SK-N-SH (cell line): ENCODE measurements at regions not wholly inside any gene's neighbourhood (a gene's known extent, or its start where the extent isn't known, plus 50 kb on each side); places are given as distances from the start of the nearest gene placed in this dataset.

ENCODE experiments used
- CTCF ChIA-PET: fragments of 300-600, 350-600 bp; formaldehyde crosslinking; extraction: SDS; loops from one replicate; lab custom pipeline; 2021; lab: Yijun Ruan, JAX
- POLR2A ChIA-PET: fragments of 350-600 bp; sonication (Branson Sonifier 250); formaldehyde crosslinking; extraction: SDS; loops from one replicate; lab custom pipeline; 2020; ENCODE audit warnings: antibody characterized with exemption, inconsistent platforms; lab: Yijun Ruan, JAX
- DNase-seq: peaks from one replicate; pipeline ENCODE4 v3.0.0; 2012
- H2AFZ ChIP-seq: fragments of 200-600 bp; sonication (generic); 2 replicates; pipeline ENCODE4 v1.8.1; 2016; ENCODE audit warnings: antibody characterized with exemption, mild to moderate bottlenecking, low read depth
- H3F3A ChIP-seq: fragments of 200-600 bp; sonication (generic); replicated peaks from 2 replicates; pipeline ENCODE3; 2016; ENCODE audit warnings: antibody characterized with exemption, mild to moderate bottlenecking; ENCODE audit not compliant: insufficient read depth
- H3K27ac ChIP-seq, 2 experiments: fragments of 200-500 bp in 1 of 2; fragments of 200-600 bp in 1 of 2; sonication (Bioruptor generic) in 1 of 2; sonication (generic), shearing (Covaris generic) in 1 of 2; 2 replicates each; pipeline versions ENCODE4 v1.5.1 to v1.6.1; 2014 to 2016; ENCODE audit warnings: low read depth in 2 of 2, inconsistent platforms in 1 of 2, low read length in 1 of 2, mild to moderate bottlenecking in 1 of 2, mixed read lengths in 1 of 2
- H3K27me3 ChIP-seq: fragments of 200-600 bp; sonication (generic), shearing (Covaris generic); 2 replicates; pipeline ENCODE4 v1.6.1; 2016; ENCODE audit warnings: mixed run types; ENCODE audit not compliant: insufficient read depth
- H3K36me3 ChIP-seq, 2 experiments: fragments of 200-500 bp in 1 of 2; fragments of 200-600 bp in 1 of 2; sonication (Bioruptor generic) in 1 of 2; sonication (generic) in 1 of 2; replicated peaks in 1 of 2; 2 replicates each; pipeline versions ENCODE3 to v1.5.1; 2014 to 2016; ENCODE audit warnings: low read length in 1 of 2, mild to moderate bottlenecking in 1 of 2; ENCODE audit not compliant: insufficient read depth in 2 of 2, control insufficient read depth in 1 of 2
- H3K4me1 ChIP-seq, 2 experiments: fragments of 200-500 bp in 1 of 2; fragments of 200-600 bp in 1 of 2; sonication (Bioruptor generic) in 1 of 2; sonication (generic), shearing (Covaris generic) in 1 of 2; 2 replicates each; pipeline versions ENCODE4 v1.5.1 to v1.6.1; 2014 to 2016; ENCODE audit warnings: low read depth in 1 of 2, low read length in 1 of 2, mixed run types in 1 of 2; ENCODE audit not compliant: insufficient read depth in 2 of 2, control insufficient read depth in 1 of 2
- H3K4me2 ChIP-seq: fragments of 200-600 bp; sonication (generic), shearing (Covaris generic); 2 replicates; pipeline ENCODE4 v1.6.1; 2017; ENCODE audit warnings: mixed run types
- H3K4me3 ChIP-seq, 2 experiments: fragments of 200-500 bp in 1 of 2; fragments of 200-600 bp in 1 of 2; sonication (Bioruptor generic) in 1 of 2; sonication (generic), shearing (Covaris generic) in 1 of 2; 2 replicates each; pipeline versions ENCODE4 v1.5.1 to v1.8.1; 2014 to 2016; ENCODE audit warnings: low read depth in 2 of 2, inconsistent platforms in 1 of 2, low read length in 1 of 2, mild to moderate bottlenecking in 1 of 2, mixed read lengths in 1 of 2, moderate library complexity in 1 of 2
- H3K79me2 ChIP-seq: fragments of 200-600 bp; sonication (generic); 2 replicates; pipeline ENCODE4 v1.8.1; 2017; ENCODE audit warnings: mild to moderate bottlenecking; ENCODE audit not compliant: insufficient read depth
- H3K9ac ChIP-seq: fragments of 200-600 bp; sonication (generic); 2 replicates; pipeline ENCODE4 v1.6.1; 2017; ENCODE audit warnings: mixed run types
- H3K9me2 ChIP-seq: fragments of 200-600 bp; sonication (generic); 2 replicates; pipeline ENCODE4 v1.6.1; 2017; ENCODE audit warnings: mixed run types
- H3K9me3 ChIP-seq: fragments of 200-600 bp; sonication (generic); 2 replicates; pipeline ENCODE4 v1.6.1; 2017; ENCODE audit warnings: mixed run types, mild to moderate bottlenecking, moderate library complexity
- H4K20me1 ChIP-seq: fragments of 200-600 bp; sonication (generic); 2 replicates; pipeline ENCODE4 v1.6.1; 2017; ENCODE audit warnings: mild to moderate bottlenecking, mixed run types; ENCODE audit not compliant: insufficient read depth
- CHD2 ChIP-seq: fragments of 150-350 bp; IDR thresholded peaks from 2 replicates; pipeline ENCODE4 v1.6.1; 2018; ENCODE audit warnings: low read length; ENCODE audit not compliant: partially characterized antibody
- EP300 ChIP-seq, 2 experiments: IDR thresholded peaks; 2 replicates each; pipeline versions ENCODE4 v1.4.0 to v1.6.1; 2012; ENCODE audit warnings: borderline replicate concordance in 1 of 2, low read depth in 1 of 2, low read length in 1 of 2
- EZH2phosphoT487 ChIP-seq: fragments of 200-600 bp; sonication (generic); IDR thresholded peaks from 2 replicates; pipeline ENCODE4 v1.6.1; 2017; ENCODE audit warnings: low read depth, mixed run types, mild to moderate bottlenecking, antibody characterized with exemption, moderate library complexity, borderline replicate concordance
- FOSL2 ChIP-seq: IDR thresholded peaks from 2 replicates; pipeline ENCODE4 v1.4.0; 2012; ENCODE audit warnings: low read depth, mild to moderate bottlenecking, moderate library complexity, borderline replicate concordance
- FOXJ3 ChIP-seq: sonication (generic); formaldehyde crosslinking; IDR thresholded peaks from 2 replicates; pipeline ENCODE4 v1.5.1; 2020; ENCODE audit warnings: mild to moderate bottlenecking, missing genetic modification reagents
- GABPA ChIP-seq: IDR thresholded peaks from 2 replicates; pipeline ENCODE4 v1.4.0; 2012; ENCODE audit warnings: low read depth, mild to moderate bottlenecking
- GATA2 ChIP-seq: sonication (generic); formaldehyde crosslinking; IDR thresholded peaks from 2 replicates; pipeline ENCODE4 v1.5.0; 2020; ENCODE audit warnings: mild to moderate bottlenecking, missing genetic modification reagents
- MEF2A ChIP-seq: IDR thresholded peaks from 2 replicates; pipeline ENCODE4 v1.4.0; 2012; ENCODE audit warnings: low read depth, borderline replicate concordance
- MXI1 ChIP-seq: IDR thresholded peaks from 2 replicates; pipeline ENCODE4 v1.6.1; 2012; ENCODE audit warnings: mild to moderate bottlenecking, low read depth, low read length, improper control_type of control experiment
- NRF1 ChIP-seq: IDR thresholded peaks from 2 replicates; pipeline ENCODE4 v1.6.1; 2012; ENCODE audit warnings: low read depth, mild to moderate bottlenecking, low read length
- PBX3 ChIP-seq: IDR thresholded peaks from 2 replicates; pipeline ENCODE4; 2012
- POLR2AphosphoS5 ChIP-seq: IDR thresholded peaks from 2 replicates; pipeline ENCODE4 v1.6.1; 2012; ENCODE audit warnings: low read depth, low read length
- RCOR1 ChIP-seq: fragments of 150-350 bp; IDR thresholded peaks from 2 replicates; pipeline ENCODE4 v1.6.1; 2017; ENCODE audit warnings: antibody characterized with exemption, low read length
- RFX5 ChIP-seq: IDR thresholded peaks from 2 replicates; pipeline ENCODE4 v1.6.1; 2012; ENCODE audit warnings: mild to moderate bottlenecking, improper control_type of control experiment, low read length
- RXRA ChIP-seq: IDR thresholded peaks from 2 replicates; pipeline ENCODE4 v1.4.0; 2012; ENCODE audit warnings: low read depth, mild to moderate bottlenecking, borderline replicate concordance
- TCF12 ChIP-seq: IDR thresholded peaks from 2 replicates; pipeline ENCODE4 v1.4.0; 2012
- TEAD4 ChIP-seq: IDR thresholded peaks from 2 replicates; pipeline ENCODE4 v1.4.0; 2012; ENCODE audit warnings: mild to moderate bottlenecking, borderline replicate concordance; ENCODE audit not compliant: insufficient read depth
- WGBS: methylation state at CpG from one replicate; pipeline ENCODE4 v1.1.6; 2017; ENCODE audit warnings: low lambda C conversion rate; 5-methylcytosine and 5-hydroxymethylcytosine counted together
- TF ChIP-seq, protein P1 (sequence below): IDR thresholded peaks from 2 replicates; pipeline ENCODE4 v1.4.0; 2012; ENCODE audit warnings: low read depth, borderline replicate concordance
- TF ChIP-seq, protein P2 (sequence below): fragments of 200-600 bp; sonication (generic); IDR thresholded peaks from 2 replicates; pipeline ENCODE4 v1.6.1; 2017; ENCODE audit warnings: antibody characterized with exemption, mild to moderate bottlenecking, moderate library complexity

DNA sequence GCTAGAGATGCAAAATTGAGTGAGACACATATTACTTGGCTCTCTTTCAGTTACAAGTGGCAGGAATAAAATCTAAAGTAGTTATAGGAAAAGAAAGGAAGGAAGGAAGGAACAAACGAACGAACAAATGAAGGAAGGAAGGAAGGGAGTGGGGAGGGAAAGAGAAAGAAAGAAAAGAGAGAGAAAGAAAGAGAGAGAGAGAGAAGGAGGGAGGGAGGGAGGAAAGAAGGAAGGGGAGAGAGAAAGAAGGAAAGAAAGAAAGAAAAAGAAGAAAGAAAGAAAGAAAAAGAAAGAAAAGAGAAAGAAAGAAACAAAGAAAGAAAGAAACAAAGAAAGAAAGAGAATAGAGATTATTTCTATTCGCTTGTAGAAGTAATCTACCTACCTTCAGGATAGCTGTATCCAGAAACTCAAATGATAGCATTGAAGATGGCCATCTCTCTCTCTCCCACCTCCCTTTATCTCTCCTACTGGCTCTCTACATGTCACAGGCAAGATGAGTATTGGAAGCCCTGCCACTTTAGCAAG lies 229.7 kb upstream of the TLE3 start (continued):
- no peak for TF ChIP-seq MXI1
- TF ChIP-seq, protein P1, sequence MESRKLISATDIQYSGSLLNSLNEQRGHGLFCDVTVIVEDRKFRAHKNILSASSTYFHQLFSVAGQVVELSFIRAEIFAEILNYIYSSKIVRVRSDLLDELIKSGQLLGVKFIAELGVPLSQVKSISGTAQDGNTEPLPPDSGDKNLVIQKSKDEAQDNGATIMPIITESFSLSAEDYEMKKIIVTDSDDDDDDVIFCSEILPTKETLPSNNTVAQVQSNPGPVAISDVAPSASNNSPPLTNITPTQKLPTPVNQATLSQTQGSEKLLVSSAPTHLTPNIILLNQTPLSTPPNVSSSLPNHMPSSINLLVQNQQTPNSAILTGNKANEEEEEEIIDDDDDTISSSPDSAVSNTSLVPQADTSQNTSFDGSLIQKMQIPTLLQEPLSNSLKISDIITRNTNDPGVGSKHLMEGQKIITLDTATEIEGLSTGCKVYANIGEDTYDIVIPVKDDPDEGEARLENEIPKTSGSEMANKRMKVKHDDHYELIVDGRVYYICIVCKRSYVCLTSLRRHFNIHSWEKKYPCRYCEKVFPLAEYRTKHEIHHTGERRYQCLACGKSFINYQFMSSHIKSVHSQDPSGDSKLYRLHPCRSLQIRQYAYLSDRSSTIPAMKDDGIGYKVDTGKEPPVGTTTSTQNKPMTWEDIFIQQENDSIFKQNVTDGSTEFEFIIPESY, result no peak
- no peak for TF ChIP-seq GATA2 (CRISPR knock-in tag)
- no peak for TF ChIP-seq RXRA
- TF ChIP-seq GABPA, result no peak
- no peak for TF ChIP-seq NRF1
- no peak for TF ChIP-seq EP300 (IDR thresholded peaks at IDR 0.05; ENCODE audit: borderline replicate concordance in 1 of 2, low read depth in 1 of 2, low read length in 1 of 2)
- TF ChIP-seq, protein P2, sequence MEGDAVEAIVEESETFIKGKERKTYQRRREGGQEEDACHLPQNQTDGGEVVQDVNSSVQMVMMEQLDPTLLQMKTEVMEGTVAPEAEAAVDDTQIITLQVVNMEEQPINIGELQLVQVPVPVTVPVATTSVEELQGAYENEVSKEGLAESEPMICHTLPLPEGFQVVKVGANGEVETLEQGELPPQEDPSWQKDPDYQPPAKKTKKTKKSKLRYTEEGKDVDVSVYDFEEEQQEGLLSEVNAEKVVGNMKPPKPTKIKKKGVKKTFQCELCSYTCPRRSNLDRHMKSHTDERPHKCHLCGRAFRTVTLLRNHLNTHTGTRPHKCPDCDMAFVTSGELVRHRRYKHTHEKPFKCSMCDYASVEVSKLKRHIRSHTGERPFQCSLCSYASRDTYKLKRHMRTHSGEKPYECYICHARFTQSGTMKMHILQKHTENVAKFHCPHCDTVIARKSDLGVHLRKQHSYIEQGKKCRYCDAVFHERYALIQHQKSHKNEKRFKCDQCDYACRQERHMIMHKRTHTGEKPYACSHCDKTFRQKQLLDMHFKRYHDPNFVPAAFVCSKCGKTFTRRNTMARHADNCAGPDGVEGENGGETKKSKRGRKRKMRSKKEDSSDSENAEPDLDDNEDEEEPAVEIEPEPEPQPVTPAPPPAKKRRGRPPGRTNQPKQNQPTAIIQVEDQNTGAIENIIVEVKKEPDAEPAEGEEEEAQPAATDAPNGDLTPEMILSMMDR, result no peak
- no peak for TF ChIP-seq EZH2phosphoT487

DNA sequence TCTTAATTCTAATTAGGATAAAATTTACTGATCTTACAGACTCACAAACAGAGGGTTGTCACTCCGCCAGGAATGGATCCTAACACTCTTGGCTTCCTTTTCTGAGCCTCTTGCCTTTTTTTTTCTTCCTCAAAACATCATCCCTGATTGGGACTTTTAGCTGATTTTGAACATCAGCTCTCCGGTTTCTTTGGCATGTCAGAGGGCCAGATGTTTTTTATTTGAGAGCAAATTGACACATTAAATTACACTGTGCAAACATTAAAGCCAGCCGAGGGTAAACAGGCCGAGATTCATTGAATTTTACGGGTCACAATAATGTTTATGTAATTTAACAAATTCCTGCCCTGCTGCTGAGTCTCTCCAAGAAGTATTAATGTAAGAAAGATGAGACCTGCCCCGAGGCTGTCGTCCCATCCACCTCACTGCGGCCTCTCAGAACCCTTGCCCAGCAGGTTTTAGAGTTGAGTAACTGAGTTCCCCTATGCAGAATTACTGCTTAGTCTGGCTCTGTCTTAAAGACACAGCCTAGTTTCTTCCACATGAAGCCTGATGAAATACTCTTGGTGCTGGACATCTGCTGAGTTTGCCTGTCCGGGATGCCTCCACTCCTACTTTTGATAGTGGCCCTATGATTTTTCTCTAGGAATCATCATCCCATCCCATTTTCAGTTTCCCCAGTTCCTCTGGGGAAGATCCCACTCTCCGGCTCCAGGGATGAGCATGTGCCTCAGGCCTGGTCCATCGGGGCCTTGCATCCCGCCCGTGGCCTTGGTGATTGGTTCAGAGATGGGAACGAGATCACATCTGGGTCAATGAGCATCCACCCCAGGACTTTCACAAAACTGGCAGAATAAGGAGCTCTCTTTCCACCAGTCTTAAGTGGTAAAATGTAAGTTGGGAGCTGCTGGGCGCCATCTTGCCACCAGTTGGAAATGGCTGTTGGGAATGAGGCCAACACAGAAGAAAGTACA lies 226.6 kb upstream of the TLE3 start:
- H3K4me3 ChIP-seq, result no peak overlapping the region
- no peaks in the 10 kb centered on the region for H3K9me2 ChIP-seq
- ChIA-PET CTCF (interaction anchor here (0.9 kb wide), 1 partner anchor 143 kb away, joined by 4 read pairs; no protein-coding TSS in a partner anchor), POLR2A (no interaction called here)
- DNase-seq, result peak; percentile 53
- no peaks in the 10 kb centered on the region for H3K9me3 ChIP-seq
- H4K20me1 ChIP-seq, result no peaks in the 10 kb centered on the region
- WGBS, result 50% methylated on average over 15 of the region's 15 CpGs
- H3K79me2 ChIP-seq, result no peaks in the 10 kb centered on the region
- H3K4me2 ChIP-seq, result peak overlapping the region; percentile 39; the same call in 1 of the 2 replicates
- no peaks in the 10 kb centered on the region for H3K36me3 ChIP-seq
- H3K4me1 ChIP-seq, result peaks cover 21 to 58% of the 10 kb centered on the region in 2 experiments
- no peak overlapping the region for H3K9ac ChIP-seq
- H3K27me3 ChIP-seq, result no peaks in the 10 kb centered on the region
- peak overlapping the region; percentile 57; the same call in 1 of the 2 replicates for H2AFZ ChIP-seq
- H3K27ac ChIP-seq, result peak overlapping the region; percentile 44 to 97; a peak in 3 of 4 replicates
- peaks cover 4% of the 10 kb centered on the region for H3F3A ChIP-seq
- TF ChIP-seq TCF12 (peak; percentile 77), RFX5 (no peak), GATA2 (CRISPR knock-in tag) (no peak), EP300 (IDR thresholded peaks at IDR 0.05; ENCODE audit: borderline replicate concordance in 1 of 2, low read depth in 1 of 2, low read length in 1 of 2) (peak in 1 of 2 experiments; percentile 83; a peak in 2 of 4 replicates), FOXJ3 (CRISPR knock-in tag) (peak; percentile 53; the same call in 1 of the 2 replicates), MEF2A (no peak), TEAD4 (peak; percentile 61; the same call in 1 of the 2 replicates), FOSL2 (no peak), RCOR1 (peak; percentile 93), CHD2 (peak; percentile 71), PBX3 (peak; percentile 24; the same call in 1 of the 2 replicates), POLR2AphosphoS5 (peak; percentile 47; the same call in 1 of the 2 replicates)
